Osteocyte (in vitro differentiated cells): ENCODE measurements at regions not wholly inside any gene's neighbourhood (a gene's known extent, or its start where the extent isn't known, plus 50 kb on each side); places are given as distances from the start of the nearest gene placed in this dataset.

Source experiments
- DNase-seq: peaks from one replicate; pipeline ENCODE4 v3.0.0; 2021; ENCODE audit warnings: mixed read lengths; ENCODE audit not compliant: unreplicated experiment; ENCODE audit errors: extremely low spot score
- H3K27ac Mint-ChIP-seq: one replicate; pipeline ENCODE4 v1.8.0; 2021; ENCODE audit warnings: mild to moderate bottlenecking, mixed read lengths; ENCODE audit not compliant: unreplicated experiment
- H3K27me3 Mint-ChIP-seq: one replicate; pipeline ENCODE4 v1.8.0; 2021; ENCODE audit warnings: mixed read lengths; ENCODE audit not compliant: unreplicated experiment
- H3K36me3 Mint-ChIP-seq: one replicate; pipeline ENCODE4 v1.8.0; 2021; ENCODE audit warnings: mixed read lengths; ENCODE audit not compliant: unreplicated experiment
- H3K4me1 Mint-ChIP-seq: one replicate; pipeline ENCODE4 v1.8.0; 2021; ENCODE audit warnings: mixed read lengths; ENCODE audit not compliant: unreplicated experiment
- H3K4me3 Mint-ChIP-seq: one replicate; pipeline ENCODE4 v1.8.0; 2021; ENCODE audit warnings: mild to moderate bottlenecking, moderate library complexity, mixed read lengths; ENCODE audit not compliant: unreplicated experiment
- H3K9me3 Mint-ChIP-seq: one replicate; pipeline ENCODE4 v1.8.0; 2021; ENCODE audit warnings: mixed read lengths; ENCODE audit not compliant: unreplicated experiment
- TF ChIP-seq, protein P1 (sequence below): fragments of 200-600 bp; sonication (generic); IDR thresholded peaks from 2 replicates; pipeline ENCODE4 v1.5.0; 2021; ENCODE audit warnings: antibody characterized with exemption, mild to moderate bottlenecking, moderate library complexity

- Mint-ChIP-seq H3K4me3 (no peak overlapping the region), H3K27me3 (no peaks in the 10 kb centered on the region), H3K9me3 (no peaks in the 10 kb centered on the region), H3K27ac (no peak overlapping the region), H3K36me3 (no peaks in the 10 kb centered on the region), H3K4me1 (peaks cover 25% of the 10 kb centered on the region)
- DNase-seq, result no peak
- TF ChIP-seq, protein P1, sequence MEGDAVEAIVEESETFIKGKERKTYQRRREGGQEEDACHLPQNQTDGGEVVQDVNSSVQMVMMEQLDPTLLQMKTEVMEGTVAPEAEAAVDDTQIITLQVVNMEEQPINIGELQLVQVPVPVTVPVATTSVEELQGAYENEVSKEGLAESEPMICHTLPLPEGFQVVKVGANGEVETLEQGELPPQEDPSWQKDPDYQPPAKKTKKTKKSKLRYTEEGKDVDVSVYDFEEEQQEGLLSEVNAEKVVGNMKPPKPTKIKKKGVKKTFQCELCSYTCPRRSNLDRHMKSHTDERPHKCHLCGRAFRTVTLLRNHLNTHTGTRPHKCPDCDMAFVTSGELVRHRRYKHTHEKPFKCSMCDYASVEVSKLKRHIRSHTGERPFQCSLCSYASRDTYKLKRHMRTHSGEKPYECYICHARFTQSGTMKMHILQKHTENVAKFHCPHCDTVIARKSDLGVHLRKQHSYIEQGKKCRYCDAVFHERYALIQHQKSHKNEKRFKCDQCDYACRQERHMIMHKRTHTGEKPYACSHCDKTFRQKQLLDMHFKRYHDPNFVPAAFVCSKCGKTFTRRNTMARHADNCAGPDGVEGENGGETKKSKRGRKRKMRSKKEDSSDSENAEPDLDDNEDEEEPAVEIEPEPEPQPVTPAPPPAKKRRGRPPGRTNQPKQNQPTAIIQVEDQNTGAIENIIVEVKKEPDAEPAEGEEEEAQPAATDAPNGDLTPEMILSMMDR, result no peak
Observed at GRCh38 chr3:57009802-57010201, 50.7 kb upstream of the SPATA12 start.

GRCh38 chr3:57009367-57009766 lies 51.1 kb upstream of the SPATA12 start:
- TF ChIP-seq, protein P1, result no peak
- no peak for DNase-seq
- no peak overlapping the region for H3K27ac Mint-ChIP-seq
- no peaks in the 10 kb centered on the region for H3K36me3 Mint-ChIP-seq
- H3K4me1 Mint-ChIP-seq, result peaks cover 25% of the 10 kb centered on the region
- H3K27me3 Mint-ChIP-seq, result no peaks in the 10 kb centered on the region
- H3K9me3 Mint-ChIP-seq, result no peaks in the 10 kb centered on the region
- H3K4me3 Mint-ChIP-seq, result no peak overlapping the region

DNA sequence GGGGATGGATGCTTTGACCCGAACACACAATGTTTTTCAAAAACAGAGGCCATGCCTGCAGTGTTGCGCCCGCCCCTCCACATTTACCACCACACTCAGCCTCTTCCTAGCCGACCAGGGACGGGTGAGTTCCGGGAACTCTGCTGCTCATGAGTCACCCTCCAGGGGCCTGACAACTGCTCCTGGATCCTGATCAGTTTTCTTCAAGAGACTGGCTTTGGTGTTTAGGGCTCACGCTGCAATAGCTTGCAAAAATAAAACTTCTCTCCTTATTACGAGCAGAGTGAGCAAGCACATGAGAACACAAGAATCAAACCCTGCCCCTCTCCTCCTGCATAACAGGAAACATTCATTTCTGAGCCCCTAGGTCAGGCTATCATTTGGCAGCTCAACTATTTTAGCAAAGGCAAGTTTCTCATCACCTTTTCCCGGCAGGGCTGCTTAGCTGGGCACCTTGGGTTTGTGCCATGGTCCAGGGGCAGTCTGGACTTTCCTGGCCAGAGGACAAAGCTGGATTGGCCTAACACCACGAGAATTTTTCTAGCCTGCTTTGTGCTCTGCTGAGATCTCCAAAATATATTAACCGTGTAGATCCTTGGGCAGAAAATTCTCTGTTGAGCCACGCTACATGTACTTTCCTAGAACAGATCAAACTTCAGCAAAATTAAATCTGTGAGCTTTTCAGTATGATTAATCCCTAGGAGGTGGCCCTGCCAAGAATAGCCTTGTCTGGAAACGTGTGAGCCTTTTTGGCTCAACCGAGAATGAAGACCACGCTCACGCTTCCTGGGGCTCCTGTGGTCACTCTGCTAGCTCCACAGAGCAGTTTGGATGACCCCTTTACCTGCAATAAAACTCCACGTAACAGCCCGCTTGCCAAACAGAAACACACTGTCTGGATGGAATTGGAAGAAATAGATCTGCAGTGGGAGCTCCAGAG lies 52.7 kb upstream of the SPATA12 start:
- H3K4me3 Mint-ChIP-seq, result peak overlapping the region; percentile 1
- no peaks in the 10 kb centered on the region for H3K36me3 Mint-ChIP-seq
- H3K9me3 Mint-ChIP-seq, result no peaks in the 10 kb centered on the region
- peaks cover 25% of the 10 kb centered on the region for H3K4me1 Mint-ChIP-seq
- TF ChIP-seq, protein P1, result no peak
- H3K27ac Mint-ChIP-seq, result peak overlapping the region; percentile 77
- no peaks in the 10 kb centered on the region for H3K27me3 Mint-ChIP-seq
- DNase-seq, result no peak

DNA sequence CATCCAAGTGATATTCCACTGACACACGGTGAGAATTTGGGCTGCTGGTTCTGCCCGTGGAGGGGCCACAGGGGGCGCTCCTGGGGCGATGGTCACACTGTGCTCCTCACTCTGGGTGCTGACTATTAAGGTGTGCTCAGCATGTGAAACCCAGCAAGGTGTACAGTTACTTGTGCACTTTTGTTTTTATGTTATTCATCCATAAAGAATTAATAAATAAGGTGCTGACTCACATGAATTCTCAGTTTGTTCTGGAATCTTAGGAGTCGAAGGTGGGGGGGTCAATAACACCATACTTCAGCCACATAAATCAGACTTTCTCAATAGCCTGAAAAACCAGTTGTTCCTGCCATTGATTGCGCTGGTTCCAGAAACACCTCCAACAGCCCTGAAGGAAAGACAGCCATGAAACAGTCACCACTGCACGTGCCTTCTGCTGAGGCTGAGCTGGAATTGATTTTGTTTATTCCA lies 53.5 kb upstream of the SPATA12 start:
- Mint-ChIP-seq H3K27ac (peak overlapping the region; percentile 77), H3K27me3 (no peaks in the 10 kb centered on the region), H3K4me3 (no peak overlapping the region), H3K4me1 (peaks cover 25% of the 10 kb centered on the region), H3K36me3 (no peaks in the 10 kb centered on the region), H3K9me3 (no peaks in the 10 kb centered on the region)
- no peak for DNase-seq
- TF ChIP-seq, protein P1, result peak; percentile 23

DNA sequence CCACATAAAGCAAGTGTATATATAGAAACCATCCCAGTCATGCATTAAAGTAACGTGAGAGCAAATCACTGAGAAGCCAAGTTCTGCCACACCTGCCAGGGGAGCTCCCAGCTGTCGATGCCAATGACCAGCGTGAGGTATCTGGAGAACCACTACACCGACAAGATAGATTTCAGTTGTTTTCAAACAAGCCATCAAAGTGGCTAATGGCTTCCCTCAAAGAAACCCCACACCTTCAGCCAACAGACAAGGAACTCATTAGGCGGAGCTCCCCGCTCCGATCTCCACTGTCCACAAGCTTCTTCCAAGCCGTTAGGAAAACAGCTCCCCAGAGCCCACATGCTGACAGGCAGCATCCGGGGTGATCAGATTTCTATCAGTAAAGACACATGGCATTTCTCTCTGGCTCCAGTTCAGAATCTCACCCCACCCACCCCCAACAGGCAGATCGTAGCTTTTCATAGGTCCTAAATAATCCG lies 54.2 kb upstream of the SPATA12 start:
- DNase-seq, result no peak
- H3K4me1 Mint-ChIP-seq, result peaks cover 25% of the 10 kb centered on the region
- H3K9me3 Mint-ChIP-seq, result no peaks in the 10 kb centered on the region
- H3K4me3 Mint-ChIP-seq, result no peak overlapping the region
- no peaks in the 10 kb centered on the region for H3K36me3 Mint-ChIP-seq
- TF ChIP-seq, protein P1, result no peak
- H3K27me3 Mint-ChIP-seq, result no peaks in the 10 kb centered on the region
- H3K27ac Mint-ChIP-seq, result no peak overlapping the region
